ENCODE measurements at regions not wholly inside any gene's neighbourhood (a gene's known extent, or its start where the extent isn't known, plus 50 kb on each side); places are given as distances from the start of the nearest gene placed in this dataset.

DNA sequence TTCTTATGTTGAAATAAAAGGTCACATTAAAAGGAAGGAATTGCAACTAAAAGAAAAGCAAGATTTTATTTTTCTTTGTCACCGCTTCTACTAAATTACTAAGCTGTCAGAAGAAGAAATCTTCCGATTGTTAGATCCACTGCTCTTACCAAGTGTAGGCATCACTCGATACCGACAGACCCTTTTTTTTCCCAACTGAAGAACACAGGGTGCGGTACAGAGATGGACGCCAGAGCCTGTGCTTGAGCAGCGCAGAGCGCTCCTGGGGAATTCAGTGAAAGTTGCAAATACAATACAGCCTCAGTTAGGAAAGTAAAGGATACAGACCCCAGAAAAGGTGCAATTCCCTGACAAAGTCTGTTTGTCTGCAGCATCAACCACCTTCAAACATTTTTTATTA is 94.9 kb upstream of the WDR17 start:
- TF ChIP-seq EZH2 (IDR thresholded peaks at IDR 0.05; ENCODE audit: low read depth, unreplicated experiment) (no peak), POLR2AphosphoS5 (IDR thresholded peaks at IDR 0.05; ENCODE audit: low read depth) (no peak), CREB1 (CRISPR knock-in tag; IDR thresholded peaks at IDR 0.05; ENCODE audit: low read depth) (no peak), NANOG (IDR thresholded peaks at IDR 0.05; ENCODE audit: borderline replicate concordance) (no peak)
- TF ChIP-seq, protein P1, sequence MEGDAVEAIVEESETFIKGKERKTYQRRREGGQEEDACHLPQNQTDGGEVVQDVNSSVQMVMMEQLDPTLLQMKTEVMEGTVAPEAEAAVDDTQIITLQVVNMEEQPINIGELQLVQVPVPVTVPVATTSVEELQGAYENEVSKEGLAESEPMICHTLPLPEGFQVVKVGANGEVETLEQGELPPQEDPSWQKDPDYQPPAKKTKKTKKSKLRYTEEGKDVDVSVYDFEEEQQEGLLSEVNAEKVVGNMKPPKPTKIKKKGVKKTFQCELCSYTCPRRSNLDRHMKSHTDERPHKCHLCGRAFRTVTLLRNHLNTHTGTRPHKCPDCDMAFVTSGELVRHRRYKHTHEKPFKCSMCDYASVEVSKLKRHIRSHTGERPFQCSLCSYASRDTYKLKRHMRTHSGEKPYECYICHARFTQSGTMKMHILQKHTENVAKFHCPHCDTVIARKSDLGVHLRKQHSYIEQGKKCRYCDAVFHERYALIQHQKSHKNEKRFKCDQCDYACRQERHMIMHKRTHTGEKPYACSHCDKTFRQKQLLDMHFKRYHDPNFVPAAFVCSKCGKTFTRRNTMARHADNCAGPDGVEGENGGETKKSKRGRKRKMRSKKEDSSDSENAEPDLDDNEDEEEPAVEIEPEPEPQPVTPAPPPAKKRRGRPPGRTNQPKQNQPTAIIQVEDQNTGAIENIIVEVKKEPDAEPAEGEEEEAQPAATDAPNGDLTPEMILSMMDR (conservative IDR thresholded peaks at IDR 0.05; ENCODE audit: low read depth in 2 of 2), result no peak
- TF ChIP-seq, protein P2, sequence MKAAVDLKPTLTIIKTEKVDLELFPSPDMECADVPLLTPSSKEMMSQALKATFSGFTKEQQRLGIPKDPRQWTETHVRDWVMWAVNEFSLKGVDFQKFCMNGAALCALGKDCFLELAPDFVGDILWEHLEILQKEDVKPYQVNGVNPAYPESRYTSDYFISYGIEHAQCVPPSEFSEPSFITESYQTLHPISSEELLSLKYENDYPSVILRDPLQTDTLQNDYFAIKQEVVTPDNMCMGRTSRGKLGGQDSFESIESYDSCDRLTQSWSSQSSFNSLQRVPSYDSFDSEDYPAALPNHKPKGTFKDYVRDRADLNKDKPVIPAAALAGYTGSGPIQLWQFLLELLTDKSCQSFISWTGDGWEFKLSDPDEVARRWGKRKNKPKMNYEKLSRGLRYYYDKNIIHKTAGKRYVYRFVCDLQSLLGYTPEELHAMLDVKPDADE (IDR thresholded peaks at IDR 0.05), result no peak
- TF ChIP-seq, protein P3, sequence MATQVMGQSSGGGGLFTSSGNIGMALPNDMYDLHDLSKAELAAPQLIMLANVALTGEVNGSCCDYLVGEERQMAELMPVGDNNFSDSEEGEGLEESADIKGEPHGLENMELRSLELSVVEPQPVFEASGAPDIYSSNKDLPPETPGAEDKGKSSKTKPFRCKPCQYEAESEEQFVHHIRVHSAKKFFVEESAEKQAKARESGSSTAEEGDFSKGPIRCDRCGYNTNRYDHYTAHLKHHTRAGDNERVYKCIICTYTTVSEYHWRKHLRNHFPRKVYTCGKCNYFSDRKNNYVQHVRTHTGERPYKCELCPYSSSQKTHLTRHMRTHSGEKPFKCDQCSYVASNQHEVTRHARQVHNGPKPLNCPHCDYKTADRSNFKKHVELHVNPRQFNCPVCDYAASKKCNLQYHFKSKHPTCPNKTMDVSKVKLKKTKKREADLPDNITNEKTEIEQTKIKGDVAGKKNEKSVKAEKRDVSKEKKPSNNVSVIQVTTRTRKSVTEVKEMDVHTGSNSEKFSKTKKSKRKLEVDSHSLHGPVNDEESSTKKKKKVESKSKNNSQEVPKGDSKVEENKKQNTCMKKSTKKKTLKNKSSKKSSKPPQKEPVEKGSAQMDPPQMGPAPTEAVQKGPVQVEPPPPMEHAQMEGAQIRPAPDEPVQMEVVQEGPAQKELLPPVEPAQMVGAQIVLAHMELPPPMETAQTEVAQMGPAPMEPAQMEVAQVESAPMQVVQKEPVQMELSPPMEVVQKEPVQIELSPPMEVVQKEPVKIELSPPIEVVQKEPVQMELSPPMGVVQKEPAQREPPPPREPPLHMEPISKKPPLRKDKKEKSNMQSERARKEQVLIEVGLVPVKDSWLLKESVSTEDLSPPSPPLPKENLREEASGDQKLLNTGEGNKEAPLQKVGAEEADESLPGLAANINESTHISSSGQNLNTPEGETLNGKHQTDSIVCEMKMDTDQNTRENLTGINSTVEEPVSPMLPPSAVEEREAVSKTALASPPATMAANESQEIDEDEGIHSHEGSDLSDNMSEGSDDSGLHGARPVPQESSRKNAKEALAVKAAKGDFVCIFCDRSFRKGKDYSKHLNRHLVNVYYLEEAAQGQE (IDR thresholded peaks at IDR 0.05; ENCODE audit: unreplicated experiment), result no peak
